GM12865 (cell line): ENCODE measurements at regions not wholly inside any gene's neighbourhood (a gene's known extent, or its start where the extent isn't known, plus 50 kb on each side); places are given as distances from the start of the nearest gene placed in this dataset.
A peak's percentile ranks its signal among the peaks of the same experiment; 100 is the strongest.
"Not testable (repeated sequence)": the region's sequence is repeated elsewhere in the genome, so short reads cannot be mapped to it uniquely, and the experiment has no call there.

ENCODE experiments used
- DNase-seq: peaks from one replicate; pipeline ENCODE4 v3.0.0; 2010; ENCODE audit warnings: low read depth
- H3K4me3 ChIP-seq: 2 replicates; pipeline ENCODE4 v1.5.1; 2011; ENCODE audit warnings: mild to moderate bottlenecking, low read depth, low read length, control low read depth
- TF ChIP-seq, protein P1 (sequence below): IDR thresholded peaks from 2 replicates; pipeline ENCODE4 v1.5.1; 2011; ENCODE audit warnings: low read length, control low read depth, low read depth, inconsistent platforms; ENCODE audit not compliant: insufficient read depth; ENCODE audit errors: missing control alignments

- DNase-seq, result peak; percentile 65
- TF ChIP-seq, protein P1, sequence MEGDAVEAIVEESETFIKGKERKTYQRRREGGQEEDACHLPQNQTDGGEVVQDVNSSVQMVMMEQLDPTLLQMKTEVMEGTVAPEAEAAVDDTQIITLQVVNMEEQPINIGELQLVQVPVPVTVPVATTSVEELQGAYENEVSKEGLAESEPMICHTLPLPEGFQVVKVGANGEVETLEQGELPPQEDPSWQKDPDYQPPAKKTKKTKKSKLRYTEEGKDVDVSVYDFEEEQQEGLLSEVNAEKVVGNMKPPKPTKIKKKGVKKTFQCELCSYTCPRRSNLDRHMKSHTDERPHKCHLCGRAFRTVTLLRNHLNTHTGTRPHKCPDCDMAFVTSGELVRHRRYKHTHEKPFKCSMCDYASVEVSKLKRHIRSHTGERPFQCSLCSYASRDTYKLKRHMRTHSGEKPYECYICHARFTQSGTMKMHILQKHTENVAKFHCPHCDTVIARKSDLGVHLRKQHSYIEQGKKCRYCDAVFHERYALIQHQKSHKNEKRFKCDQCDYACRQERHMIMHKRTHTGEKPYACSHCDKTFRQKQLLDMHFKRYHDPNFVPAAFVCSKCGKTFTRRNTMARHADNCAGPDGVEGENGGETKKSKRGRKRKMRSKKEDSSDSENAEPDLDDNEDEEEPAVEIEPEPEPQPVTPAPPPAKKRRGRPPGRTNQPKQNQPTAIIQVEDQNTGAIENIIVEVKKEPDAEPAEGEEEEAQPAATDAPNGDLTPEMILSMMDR, result no peak
- H3K4me3 ChIP-seq, result no peak overlapping the region
Observed at GRCh38 chr1:182303778-182304177, 87.8 kb downstream of the GLUL start.

DNA sequence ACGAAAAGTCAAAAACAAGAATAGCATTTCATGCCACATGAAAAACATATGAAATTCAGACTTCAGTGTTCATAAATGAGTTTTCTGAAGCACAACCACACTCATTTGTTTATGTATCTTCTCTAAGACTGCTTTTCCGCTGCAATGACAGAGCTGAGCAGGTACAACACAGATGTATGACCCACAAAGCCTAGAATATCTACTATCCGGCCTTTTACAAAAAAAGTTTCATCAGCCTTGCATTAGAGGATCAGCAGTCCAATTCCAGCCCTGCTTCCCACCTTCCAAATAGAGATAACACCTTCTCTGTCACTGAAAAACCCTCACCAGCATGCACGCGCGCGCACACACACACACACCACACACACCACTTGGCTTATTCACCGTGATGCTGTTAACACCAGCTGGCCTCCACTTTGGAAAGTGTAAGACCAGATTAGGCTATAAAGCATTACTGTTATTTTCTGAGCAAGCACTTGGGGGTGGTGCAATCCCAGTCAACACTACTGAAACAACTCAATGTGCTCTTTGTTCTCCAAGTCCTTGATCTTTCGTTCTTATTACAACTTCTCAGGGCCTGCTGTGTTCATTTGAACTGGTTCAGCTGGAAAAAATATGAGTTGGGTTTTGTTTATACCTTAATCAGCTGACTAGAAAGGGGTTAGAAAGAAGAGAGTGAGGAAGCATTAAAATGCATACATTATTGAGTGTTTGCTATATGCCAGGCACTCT lies 90.0 kb downstream of the GLUL start:
- peak; percentile 49 for DNase-seq
- TF ChIP-seq, protein P1, result no peak
- no peak overlapping the region for H3K4me3 ChIP-seq

DNA sequence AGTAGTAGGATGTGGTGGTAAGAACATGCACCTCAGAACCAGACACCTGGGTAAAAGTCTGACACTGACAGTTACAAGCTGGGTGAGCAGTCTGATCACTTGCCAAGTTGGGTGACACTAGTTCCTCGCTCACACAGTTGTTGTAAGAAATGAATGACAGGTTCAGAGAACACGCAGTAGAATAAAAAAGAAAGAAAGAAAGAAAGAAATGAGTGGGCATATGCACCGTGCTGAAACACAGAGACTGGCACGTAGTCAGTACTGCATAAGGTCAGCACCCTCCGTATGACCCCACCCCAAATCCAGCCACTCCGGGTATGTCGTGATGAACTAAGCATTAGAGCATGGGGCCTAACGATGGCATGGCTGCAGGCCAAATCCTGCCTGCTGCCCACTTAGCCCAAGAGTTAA lies 90.6 kb downstream of the GLUL start:
- peak; percentile 31 for DNase-seq
- TF ChIP-seq, protein P1, result no peak
- H3K4me3 ChIP-seq, result no peak overlapping the region

- TF ChIP-seq, protein P1, result no peak
- no peak overlapping the region for H3K4me3 ChIP-seq
- no peak for DNase-seq
Observed at GRCh38 chr1:182299728-182300616, 91.6 kb downstream of the GLUL start.

DNA sequence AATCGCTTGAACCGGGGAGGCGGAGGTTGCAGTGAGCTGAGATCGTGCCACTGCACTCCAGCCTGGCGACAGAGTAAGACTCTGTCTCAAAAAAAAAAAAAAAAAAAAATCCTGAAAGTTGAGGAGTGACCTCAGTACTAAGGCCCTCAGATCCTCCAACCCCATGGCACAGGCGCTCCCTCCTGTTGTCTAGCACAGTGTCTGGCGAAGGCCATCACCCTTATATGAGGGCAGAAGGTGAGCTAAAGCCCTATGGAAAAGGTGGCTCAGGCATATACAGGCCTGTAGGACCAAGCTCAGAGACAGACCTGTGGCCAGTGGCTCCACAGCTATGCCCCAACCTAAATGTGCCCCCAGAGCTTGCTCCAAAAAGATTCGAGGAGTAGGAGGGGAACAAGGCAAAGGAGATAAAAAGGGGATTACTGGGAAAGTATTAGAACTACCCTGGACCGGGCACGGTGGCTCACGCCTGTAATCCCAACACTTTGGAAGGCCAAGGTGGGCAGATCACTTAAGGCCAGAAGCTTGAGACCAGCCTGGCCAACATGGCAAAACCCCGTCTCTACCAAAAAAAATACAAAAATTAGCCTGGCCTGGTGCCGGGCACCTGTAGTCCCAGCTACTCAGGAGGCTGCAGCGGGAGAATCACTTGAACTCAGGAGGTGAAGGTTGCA lies 92.4 kb downstream of the GLUL start:
- not testable (repeated sequence) for DNase-seq, H3K4me3 ChIP-seq

- H3K4me3 ChIP-seq, result no peak overlapping the region
- TF ChIP-seq, protein P1, result no peak
- no peak for DNase-seq
Observed at GRCh38 chr1:182297335-182297734, 94.3 kb downstream of the GLUL start.

DNA sequence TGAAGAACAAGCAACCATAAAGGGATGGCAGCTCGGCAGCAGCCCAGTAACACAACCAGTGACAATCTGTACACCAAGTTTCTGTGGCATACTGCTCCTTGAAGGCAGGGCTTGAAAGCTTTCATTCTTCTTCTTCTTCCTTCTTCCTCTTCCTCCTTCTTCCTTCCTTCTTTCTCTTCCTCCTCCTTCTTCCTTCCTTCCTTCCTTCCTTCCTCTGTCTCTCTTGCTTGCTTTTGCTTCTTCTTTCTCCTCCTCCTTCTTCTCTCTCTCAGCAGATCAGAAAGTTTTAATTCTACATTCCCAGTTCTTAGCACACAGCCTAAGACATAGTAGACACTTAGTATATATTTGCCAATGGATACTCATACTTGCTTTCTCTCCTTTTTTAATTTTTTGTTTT lies 95.9 kb downstream of the GLUL start:
- TF ChIP-seq, protein P1, result no peak
- H3K4me3 ChIP-seq, result no peak overlapping the region
- no peak for DNase-seq
